Sigmoid colon (tissue), 6 donors: ENCODE measurements at regions not wholly inside any gene's neighbourhood (a gene's known extent, or its start where the extent isn't known, plus 50 kb on each side); places are given as distances from the start of the nearest gene placed in this dataset.

Source experiments
- DNase-seq: peaks from one replicate; pipeline ENCODE4 v3.0.0-alpha.2; 2019
- H3K27ac ChIP-seq, 4 donors: fragments of 200-600 bp; sonication (generic); one replicate each; pipeline ENCODE4 v1.5.1; 2016 to 2019; ENCODE audit warnings: mild to moderate bottlenecking in 1 of 4
- H3K27me3 ChIP-seq, 3 donors: fragments of 200-600 bp; sonication (generic); one replicate each; pipeline ENCODE4 v1.5.1; 2019; ENCODE audit warnings: mild to moderate bottlenecking in 1 of 3
- H3K36me3 ChIP-seq, 4 donors: fragments of 200-600 bp; sonication (generic); one replicate each; pipeline ENCODE4 v1.5.1; 2016 to 2019
- H3K4me1 ChIP-seq, 4 donors: fragments of 200-600 bp; sonication (generic); one replicate each; pipeline ENCODE4 v1.5.1; 2017 to 2019
- H3K4me3 ChIP-seq, 4 donors: fragments of 200-600 bp; sonication (generic); one replicate each; pipeline ENCODE4 v1.5.1; 2017 to 2019; ENCODE audit warnings: mild to moderate bottlenecking in 2 of 4, moderate library complexity in 1 of 4
- H3K9me3 ChIP-seq, 4 donors: fragments of 200-600 bp in 3 of 4; sonication (generic) in 3 of 4; one replicate each; pipeline versions ENCODE4 v1.5.1 to v1.6.1; 2013 to 2019
- CTCF ChIP-seq, 4 experiments: fragments of 450-650 bp in 3 of 4; fragments of 200-600 bp in 1 of 4; IDR thresholded peaks; one replicate each; pipeline ENCODE4 v1.5.1; 2016 to 2019; ENCODE audit warnings: antibody characterized with exemption in 4 of 4, mild to moderate bottlenecking in 3 of 4, moderate library complexity in 2 of 4
- EP300 ChIP-seq, 4 donors: sonication (generic); formaldehyde crosslinking; IDR thresholded peaks; one replicate each; pipeline ENCODE4 v1.6.1; 2017; ENCODE audit warnings: antibody characterized with exemption in 4 of 4
- POLR2A ChIP-seq, 2 donors: fragments of 450-650 bp; IDR thresholded peaks; one replicate each; pipeline ENCODE4 v1.6.1; 2016; ENCODE audit warnings: antibody characterized with exemption in 2 of 2, mild to moderate bottlenecking in 2 of 2, moderate library complexity in 2 of 2
- POLR2AphosphoS5 ChIP-seq, 4 donors: sonication (generic); formaldehyde crosslinking; IDR thresholded peaks; one replicate each; pipeline ENCODE4 v1.6.1; 2017; ENCODE audit warnings: antibody characterized with exemption in 4 of 4
- WGBS, 2 donors: extraction: QIAGEN DNeasy Blood & Tissue Kit; methylation state at CpG; one replicate each; pipeline ENCODE4 v1.1.7; 2013; 5-methylcytosine and 5-hydroxymethylcytosine counted together
- intact Hi-C: fragments of 100-400 bp; cut with DNase I; formaldehyde crosslinking; loops from one replicate; pipeline ENCODE4 v1.15.1; 2023
- donor health status: healthy with polysubstance abuse.
- donor health status: healthy.

DNA sequence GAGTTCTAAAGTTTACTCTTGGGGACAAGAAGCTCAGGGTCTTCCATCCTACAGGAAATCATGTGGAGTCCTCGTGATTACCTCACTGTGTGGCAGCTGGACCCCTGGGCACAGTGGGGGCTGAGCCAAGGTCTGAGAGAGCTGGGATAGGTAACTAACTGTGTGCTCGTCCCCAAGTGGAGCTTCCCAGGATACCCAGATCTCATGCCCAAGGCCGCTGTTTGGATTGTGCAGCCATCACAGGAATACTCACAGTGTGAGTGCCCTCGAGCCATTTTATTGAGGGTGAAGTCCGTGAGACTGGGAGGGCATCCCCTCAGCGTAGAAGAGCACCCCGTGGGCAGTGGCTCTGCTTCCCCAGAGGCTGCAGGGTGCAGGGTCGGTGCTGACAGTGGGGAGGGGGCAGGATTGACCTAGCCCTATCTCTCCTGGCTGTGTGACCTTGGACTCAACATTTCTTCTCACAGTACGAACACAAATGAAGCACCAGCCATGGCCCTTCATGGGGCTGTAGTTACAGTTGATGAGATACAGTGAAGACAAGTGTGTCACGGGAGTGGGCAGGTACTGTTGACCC lies 69.6 kb upstream of the LEP start:
- TF ChIP-seq POLR2AphosphoS5 (IDR thresholded peaks at IDR 0.05) (no peak), CTCF (IDR thresholded peaks at IDR 0.05) (no peak), POLR2A (IDR thresholded peaks at IDR 0.05) (no peak), EP300 (IDR thresholded peaks at IDR 0.05) (no peak)
- H3K9me3 ChIP-seq = no peaks in the 10 kb centered on the region
- no peak overlapping the region for H3K27ac ChIP-seq
- WGBS, 2 donors = 47 to 70% methylated on average over 10 of the region's 10 CpGs
- peaks cover 20 to 55% (median 34%) of the 10 kb centered on the region in 3 donors for H3K27me3 ChIP-seq
- H3K4me3 ChIP-seq = no peak overlapping the region
- H3K36me3 ChIP-seq = no peaks in the 10 kb centered on the region
- DNase-seq = no peak
- peaks cover 0 to 23% (median 21%) of the 10 kb centered on the region in 4 donors for H3K4me1 ChIP-seq
- intact Hi-C loops = no loop called here

- Histone ChIP-seq H3K4me3 (no peak overlapping the region), H3K9me3 (no peaks in the 10 kb centered on the region), H3K27me3 (peaks cover 13 to 48% (median 31%) of the 10 kb centered on the region in 3 donors), H3K27ac (no peak overlapping the region), H3K36me3 (no peaks in the 10 kb centered on the region), H3K4me1 (peaks cover 0 to 16% (median 14%) of the 10 kb centered on the region in 4 donors)
- WGBS, 2 donors = 12 to 58% methylated on average over 7 of the region's 7 CpGs
- DNase-seq = no peak
- TF ChIP-seq POLR2A (IDR thresholded peaks at IDR 0.05) (no peak), EP300 (IDR thresholded peaks at IDR 0.05) (no peak), POLR2AphosphoS5 (IDR thresholded peaks at IDR 0.05) (no peak), CTCF (IDR thresholded peaks at IDR 0.05) (no peak)
- intact Hi-C loops = no loop called here
These were observed 68.9 kb upstream of the LEP start for GRCh38 chr7:128172151-128172550.

DNA sequence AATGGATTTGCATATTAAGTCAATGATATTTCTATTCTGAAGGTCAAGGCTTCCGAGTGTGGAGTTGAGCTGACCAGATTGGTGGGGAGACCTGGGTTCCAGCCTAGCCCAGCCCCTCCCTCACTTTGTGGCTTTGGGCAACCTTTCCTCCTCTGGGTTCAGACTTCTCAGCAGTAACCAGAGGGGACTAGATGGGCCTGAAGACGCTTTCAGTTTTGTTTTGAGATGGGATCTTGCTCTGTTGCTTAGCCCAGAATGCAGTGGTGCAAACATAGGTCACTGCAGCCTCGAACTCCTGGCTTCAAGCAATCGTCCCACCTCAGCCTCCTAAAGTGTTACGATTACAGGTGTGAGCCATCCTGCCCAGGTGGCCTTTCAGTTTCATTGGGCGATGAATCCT lies 68.1 kb upstream of the LEP start:
- intact Hi-C loops = no loop called here
- TF ChIP-seq POLR2A (IDR thresholded peaks at IDR 0.05) = no peak
- H3K36me3 ChIP-seq = no peaks in the 10 kb centered on the region
- DNase-seq = no peak
- peaks cover 0 to 9% (median 6%) of the 10 kb centered on the region in 4 donors for H3K4me1 ChIP-seq
- H3K4me3 ChIP-seq = no peak overlapping the region
- no peak overlapping the region for H3K27ac ChIP-seq
- H3K27me3 ChIP-seq = peaks cover 6 to 40% (median 23%) of the 10 kb centered on the region in 3 donors
- H3K9me3 ChIP-seq = no peaks in the 10 kb centered on the region
- WGBS, 2 donors = 81 to 84% methylated on average over 6 of the region's 6 CpGs

DNA sequence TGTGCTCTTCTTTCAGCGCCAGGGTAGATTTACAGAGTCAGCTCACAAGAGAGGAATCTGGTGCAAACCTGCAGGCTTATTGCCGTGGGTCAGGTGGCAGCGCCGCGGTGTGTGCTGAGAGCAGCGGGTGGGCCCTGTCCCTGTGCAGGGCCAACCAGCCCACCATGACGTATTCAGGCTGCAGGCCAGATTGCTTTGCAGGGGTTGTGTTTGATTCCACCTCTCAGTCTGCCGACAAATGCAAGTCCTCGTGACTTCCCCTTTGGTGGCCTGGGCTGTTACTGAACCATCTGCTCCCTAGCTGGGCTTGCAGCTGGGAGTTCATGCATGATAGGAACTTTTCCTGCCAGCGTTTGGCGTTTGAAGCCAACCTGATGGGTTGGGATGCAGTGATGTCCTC lies 66.7 kb upstream of the LEP start:
- Histone ChIP-seq H3K9me3 (no peaks in the 10 kb centered on the region), H3K4me3 (no peak overlapping the region), H3K36me3 (no peaks in the 10 kb centered on the region), H3K27me3 (peaks cover 0 to 33% (median 13%) of the 10 kb centered on the region in 3 donors), H3K4me1 (no peaks in the 10 kb centered on the region), H3K27ac (no peak overlapping the region)
- TF ChIP-seq EP300 (IDR thresholded peaks at IDR 0.05) (no peak), POLR2A (IDR thresholded peaks at IDR 0.05) (no peak), CTCF (IDR thresholded peaks at IDR 0.05) (no peak), POLR2AphosphoS5 (IDR thresholded peaks at IDR 0.05) (no peak)
- intact Hi-C loops = no loop called here
- no peak for DNase-seq
- 73 to 89% methylated on average over 11 of the region's 11 CpGs for WGBS, 2 donors

DNA sequence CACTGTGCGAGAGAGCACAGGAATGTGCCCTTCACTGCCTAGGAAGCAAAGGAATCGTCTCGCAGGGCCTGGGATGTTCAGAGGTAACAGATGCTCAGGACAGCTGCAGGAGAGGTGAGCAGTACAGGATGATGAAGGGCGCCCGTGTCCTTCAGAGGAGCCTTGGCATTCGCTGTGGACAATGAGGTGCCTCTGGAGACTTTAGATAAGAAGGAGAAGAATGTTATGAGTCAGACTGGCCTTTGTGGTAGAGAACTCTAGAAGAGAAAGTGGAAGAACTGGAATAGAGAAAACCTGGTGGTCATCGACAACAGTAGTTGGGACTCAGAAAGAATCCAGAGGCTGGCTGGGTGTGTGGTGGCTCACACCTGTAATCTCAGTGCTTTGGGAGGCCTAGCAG lies 64.4 kb upstream of the LEP start:
- Histone ChIP-seq H3K27ac (no peak overlapping the region), H3K4me3 (no peak overlapping the region), H3K36me3 (no peaks in the 10 kb centered on the region), H3K27me3 (peaks cover 0 to 18% (median 10%) of the 10 kb centered on the region in 3 donors), H3K4me1 (no peaks in the 10 kb centered on the region), H3K9me3 (no peaks in the 10 kb centered on the region)
- TF ChIP-seq CTCF (IDR thresholded peaks at IDR 0.05) (no peak), POLR2AphosphoS5 (IDR thresholded peaks at IDR 0.05) (no peak), EP300 (IDR thresholded peaks at IDR 0.05) (no peak), POLR2A (IDR thresholded peaks at IDR 0.05) (no peak)
- intact Hi-C loops = no loop called here
- no peak for DNase-seq
- 81 to 83% methylated on average over 7 of the region's 7 CpGs for WGBS, 2 donors
